RKO (cell line): ENCODE measurements at regions not wholly inside any gene's neighbourhood (a gene's known extent, or its start where the extent isn't known, plus 50 kb on each side); places are given as distances from the start of the nearest gene placed in this dataset.
A peak's percentile ranks its signal among the peaks of the same experiment; 100 is the strongest.
"Not testable (repeated sequence)": the region's sequence is repeated elsewhere in the genome, so short reads cannot be mapped to it uniquely, and the experiment has no call there.

Experiments
- DNase-seq: peaks from one replicate; pipeline ENCODE4 v3.0.0-alpha.2; 2016; ENCODE audit warnings: low spot score

DNA sequence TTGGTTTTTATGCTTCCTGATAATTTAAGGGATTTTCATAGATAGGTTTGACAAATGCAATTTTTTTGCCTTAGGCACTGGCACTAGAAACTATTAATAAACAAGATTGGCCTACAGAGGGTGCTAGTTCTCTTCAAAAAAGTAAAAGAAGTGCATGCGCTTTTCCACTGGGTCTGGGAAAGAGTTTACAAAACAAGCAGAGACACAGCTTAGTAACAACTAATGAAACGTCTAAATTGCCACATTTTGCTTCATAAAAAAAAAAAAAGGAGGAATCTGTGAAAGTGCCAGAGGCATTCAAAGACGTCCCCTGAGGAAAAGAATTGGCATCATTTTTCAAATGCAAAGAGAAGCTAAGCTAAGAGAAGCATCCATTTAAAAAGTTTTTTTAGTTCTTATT lies 58.3 kb upstream of the EEA1 start:
- peak; percentile 83 for DNase-seq

DNA sequence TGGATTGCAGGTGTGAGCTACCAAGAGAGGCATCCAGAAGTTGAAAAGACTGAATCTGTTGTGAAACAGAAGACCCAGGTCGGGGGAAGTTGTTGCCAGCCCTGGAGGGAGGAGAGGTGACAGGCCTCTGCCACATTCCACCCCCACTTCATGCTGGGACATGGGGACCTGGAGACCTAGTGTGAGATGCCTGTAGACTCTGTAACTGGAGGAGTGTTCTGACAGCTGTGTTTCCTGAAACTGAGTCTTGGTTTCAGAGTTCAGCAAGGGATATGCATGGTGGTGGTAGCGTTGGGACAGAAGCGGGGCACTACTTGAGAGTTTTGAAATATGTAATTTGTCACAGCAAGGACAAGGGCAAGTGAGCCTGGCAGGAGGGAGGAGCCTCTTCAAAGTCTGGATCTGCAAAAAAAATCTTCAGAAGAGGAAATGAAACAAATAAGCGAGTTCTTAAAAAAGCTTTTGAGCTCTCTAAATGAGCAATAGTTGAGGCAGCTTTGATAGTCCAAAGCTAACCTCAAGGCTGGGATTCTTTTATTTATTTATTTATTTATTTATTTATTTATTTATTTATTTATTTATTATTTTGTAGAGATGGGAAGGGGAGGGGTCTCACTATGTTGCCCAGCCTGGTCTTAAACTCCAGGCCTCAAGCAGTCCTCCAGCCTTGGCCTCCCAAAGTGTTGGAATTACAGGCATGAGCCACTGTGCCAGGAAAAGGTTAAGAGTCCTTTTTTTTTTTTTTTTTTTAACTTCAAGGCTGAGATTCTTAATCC lies 58.9 kb upstream of the EEA1 start:
- no peak for DNase-seq

DNA sequence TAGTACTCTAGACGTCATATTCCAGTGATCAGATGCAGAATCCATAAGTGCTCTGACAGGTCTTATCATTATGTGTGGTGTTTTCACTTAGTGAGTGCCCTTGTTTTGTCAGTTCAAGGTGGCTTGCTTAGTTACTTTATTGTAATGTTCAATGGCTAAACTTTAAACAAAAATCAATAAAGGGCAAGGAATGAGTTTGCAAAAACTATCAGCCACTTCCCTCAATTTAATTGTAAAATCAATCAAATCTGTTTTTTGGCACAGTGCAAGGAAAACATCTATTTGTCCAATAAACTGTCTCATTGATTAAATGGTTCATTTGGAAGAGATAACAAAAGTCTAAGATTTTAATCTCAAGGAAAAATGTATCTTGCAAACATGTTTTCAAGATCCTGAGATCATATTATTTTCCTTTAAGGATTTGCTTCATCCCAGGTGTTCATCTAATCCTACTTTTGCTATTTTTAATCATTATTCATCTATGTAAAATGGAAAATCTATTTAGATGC lies 59.6 kb upstream of the EEA1 start:
- no peak for DNase-seq

DNA sequence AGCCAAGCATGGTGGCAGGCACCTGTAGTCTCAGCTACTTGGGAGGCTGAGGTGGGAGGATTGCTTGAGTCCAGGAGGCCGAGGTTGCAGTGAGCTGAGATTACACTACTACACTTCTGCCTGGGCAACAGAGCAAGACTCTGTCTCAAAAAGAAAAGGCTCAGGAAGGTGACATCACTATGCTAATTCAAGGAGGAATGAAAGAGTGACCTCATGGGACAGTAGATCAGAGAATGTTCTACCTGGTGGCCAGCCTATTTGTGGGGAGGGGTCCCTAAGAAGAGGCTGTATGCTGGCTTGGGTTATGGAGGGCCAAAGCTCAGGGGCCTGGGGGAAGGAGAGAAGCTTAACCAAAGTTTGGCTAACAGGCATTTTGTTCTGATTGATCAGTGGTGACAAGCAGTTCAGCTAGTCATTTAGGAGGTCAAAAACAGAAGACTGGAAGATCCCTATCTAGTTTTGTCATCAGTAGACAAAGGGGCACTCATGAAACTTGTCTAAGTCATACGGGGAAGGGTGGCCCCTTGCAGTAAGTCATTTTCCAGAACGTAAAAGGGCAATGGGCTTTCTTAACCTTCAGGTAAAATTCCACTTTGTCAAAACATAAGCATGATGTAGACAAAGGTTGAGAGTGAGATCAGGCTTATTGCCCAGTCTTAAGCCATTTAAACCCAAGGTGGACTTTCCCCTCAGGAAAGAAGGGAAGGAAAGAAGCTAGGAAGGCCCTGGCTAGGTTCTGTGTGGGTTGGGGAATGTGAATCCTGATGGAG lies 60.8 kb upstream of the EEA1 start:
- no peak for DNase-seq

DNA sequence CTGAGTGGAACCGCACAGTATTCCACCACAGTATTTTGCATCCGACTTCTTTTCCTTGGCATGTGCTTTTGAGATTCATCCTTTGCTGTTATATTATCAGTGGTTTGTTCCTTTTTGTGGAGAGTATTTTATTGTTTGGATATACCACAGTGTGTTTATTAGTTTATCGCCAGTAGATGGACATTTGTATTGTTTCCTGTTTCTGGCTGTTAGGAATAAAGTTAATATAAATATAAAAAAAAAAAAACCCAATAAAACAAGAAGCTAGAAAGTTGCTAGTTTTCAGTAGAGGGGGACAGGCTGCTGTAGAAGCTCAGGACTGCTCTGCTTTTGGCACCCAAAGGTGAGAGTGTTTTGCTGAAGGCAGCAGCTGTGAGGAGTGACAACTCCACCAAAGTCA lies 62.0 kb upstream of the EEA1 start:
- DNase-seq: no peak

DNA sequence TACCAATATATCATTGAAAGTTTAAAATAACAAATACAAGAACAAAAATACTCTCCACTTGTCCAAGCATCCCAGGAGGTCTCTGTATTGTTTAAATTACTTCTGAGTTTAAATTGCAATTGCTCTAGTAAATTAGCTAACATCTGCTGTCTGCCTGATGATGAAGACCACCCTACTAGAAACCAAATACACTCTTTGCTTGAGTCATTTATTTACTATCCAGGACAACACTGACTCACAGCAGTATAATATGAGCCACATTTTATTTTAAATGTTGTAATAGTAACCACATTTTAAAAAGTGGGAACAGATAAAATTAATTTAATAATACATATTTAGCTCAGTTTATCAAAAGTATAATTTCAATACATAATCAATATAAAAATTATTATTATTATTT lies 62.9 kb upstream of the EEA1 start:
- no peak for DNase-seq

DNA sequence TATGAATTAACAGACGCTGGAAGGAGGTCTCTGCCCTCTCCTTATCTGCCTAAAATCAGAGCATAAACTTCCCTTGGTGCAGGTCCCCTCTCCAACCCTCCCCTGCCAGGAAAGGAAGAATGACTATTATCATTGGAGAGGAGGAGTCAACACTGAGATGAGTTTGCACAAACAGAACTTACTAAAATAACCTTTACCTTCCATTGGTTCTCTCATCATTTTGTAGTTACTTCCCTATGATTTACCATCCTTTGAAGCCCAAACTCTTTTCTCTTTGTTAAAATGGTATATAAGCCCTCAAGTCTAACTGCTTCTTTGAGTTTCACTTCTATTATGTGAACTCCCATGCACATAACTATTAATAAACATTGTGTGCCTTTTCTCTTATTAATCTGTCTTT lies 64.2 kb upstream of the EEA1 start:
- no peak for DNase-seq

DNA sequence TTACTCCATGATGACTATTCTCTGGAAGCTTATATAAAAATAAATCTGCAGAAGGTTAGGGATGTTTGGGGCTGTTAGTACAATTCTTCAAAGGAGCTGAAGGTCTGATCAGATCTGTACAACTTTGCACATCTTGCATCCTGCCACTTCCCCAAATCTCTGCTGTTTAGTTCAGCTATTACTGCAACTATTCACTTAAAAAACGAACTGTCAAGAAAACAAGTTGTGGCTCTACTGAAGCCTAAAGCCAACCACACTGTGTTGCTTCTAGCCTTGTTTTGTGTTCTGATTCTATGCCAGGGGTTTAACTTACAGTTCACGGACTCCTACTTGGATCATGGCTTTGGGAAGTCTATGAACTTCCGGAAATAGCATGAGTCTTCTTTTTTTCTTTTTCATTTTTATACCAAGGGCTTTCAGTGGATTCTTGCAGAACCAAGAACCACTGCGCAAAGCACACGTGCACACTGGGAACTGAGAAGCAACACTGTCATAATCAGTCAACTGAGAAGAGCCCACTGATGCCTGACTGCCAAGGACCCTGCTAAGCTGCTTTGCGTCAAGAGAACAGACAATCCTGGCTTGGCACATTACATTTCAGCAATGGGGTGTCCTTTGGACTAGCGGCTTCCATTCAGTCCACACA lies 66.3 kb upstream of the EEA1 start:
- DNase-seq: no peak

DNA sequence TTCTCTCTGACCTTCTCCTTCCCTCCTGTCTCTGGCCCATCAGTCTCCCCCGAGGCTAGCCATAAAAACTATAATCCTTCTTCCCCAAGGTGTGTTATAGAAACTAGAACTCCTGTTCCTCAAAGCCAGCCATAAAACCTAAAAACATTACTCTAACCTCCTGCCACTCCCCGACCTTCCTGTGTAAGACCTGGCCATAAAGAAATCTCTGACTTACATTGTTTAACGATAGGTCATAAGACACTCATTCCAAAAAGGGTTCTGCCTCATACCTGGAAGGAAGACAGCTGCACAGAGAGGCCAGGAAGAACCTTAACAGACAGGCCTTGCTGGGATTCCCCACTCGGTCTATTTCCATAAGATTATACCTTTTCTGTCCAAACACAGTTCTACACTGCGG lies 70.9 kb upstream of the EEA1 start:
- DNase-seq: no peak

DNA sequence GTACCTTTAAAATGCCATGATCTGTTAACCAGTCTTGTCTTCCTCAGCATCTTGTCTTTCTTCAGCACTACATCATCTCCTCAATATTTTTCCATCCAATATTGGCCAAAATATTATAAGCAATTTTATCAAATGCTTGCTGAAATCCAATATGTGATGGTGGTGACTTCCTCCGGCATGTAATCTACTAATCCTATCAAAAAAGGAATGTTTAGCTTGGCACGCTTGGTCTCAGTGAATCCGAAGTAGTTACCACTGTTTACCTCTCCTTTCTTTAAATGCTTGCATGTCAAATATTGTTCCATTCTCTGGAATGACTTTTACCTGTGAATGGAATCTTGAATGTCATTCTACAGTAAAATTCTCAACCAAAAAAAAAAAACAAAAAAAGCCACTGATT lies 72.3 kb upstream of the EEA1 start:
- DNase-seq: no peak

DNA sequence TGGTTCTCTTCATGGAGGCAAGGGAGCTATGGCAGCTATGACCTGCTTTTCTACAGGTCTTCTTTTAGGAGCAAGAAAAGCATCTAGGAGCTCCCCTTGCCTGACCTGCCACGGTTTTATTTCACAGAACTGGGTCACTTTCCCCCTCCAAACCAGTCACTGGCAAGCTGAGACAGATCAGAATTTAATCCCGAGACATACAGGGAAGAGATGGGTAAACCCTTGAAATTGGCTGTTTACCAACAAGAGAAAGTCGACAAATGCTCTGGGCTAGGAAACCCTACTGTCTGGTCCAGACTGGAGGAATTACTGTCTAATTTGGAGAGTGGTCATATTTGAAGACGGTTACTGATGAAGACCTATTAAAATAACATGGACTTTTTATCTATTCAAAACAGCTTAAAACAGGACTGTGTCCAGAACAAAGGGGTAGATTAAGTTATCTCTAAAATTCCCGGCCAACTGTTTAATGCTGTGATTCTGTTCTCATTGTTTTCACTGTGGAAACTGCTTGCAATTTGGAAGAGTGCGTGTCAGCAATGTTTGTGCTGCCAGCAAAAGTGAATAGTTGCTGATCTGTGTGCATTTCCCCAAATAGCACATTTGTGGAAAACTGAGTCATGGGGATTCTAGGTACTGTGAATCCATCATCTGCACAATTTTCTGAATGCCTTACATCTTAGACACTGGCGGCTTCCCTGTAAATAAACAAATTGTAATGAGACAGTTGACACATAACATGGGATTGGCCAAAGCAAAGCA lies 73.4 kb upstream of the EEA1 start:
- no peak for DNase-seq

DNA sequence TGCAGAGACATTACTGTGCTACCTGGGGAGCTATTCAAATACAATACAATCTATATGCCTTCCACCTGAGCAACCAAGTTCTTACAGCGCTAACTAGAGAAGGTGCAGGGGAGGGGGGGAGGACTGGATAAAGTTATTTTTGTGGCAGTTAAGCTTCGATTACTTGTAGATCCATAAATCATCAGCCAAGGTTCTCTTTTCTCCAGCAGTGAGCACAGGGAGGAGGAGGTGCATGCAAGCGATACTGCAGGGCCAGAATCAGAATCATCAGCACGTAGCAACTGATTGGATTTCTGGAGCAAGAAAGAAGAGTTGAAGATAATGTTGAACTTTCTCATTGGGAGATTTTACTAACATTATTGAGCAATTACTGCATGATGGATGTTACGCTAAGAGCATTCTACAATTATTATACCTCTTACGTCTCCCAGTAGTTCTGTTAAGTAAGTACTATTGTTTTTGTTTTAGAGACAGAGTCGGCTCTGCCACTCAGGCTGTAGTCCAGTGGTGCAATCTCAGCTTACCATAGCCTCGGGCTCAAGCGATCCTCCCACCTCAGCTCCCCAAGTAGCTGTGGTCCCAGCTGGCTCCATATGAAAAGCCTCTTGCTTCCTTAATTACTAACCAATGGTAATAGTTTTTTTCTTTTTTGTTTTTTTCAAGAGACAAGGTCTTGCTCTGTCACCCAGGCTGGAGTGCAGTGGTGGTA lies 74.6 kb upstream of the EEA1 start:
- DNase-seq: no peak

DNA sequence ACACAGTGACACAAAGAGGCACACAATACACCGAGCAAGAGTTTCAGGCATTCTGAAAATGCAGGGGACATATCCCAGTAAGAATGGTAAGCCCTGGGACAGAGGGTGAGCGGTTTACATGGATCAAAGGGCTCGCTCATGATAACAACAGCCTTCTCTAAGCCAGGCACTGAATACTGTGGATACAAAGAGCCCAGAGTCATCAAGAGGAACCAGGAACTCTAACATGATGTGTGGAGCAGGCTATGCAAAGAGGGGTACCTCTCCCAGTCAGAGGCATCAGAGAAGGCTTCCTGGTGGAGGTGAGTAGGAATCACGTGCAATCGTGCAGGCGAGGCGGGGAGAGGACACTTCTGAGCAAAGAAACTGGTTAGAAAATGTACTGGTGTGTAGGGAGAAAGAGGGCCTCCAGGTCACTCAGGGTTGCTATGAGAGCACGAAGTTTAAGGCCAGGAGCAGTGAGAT lies 76.9 kb upstream of the EEA1 start:
- DNase-seq: no peak

DNA sequence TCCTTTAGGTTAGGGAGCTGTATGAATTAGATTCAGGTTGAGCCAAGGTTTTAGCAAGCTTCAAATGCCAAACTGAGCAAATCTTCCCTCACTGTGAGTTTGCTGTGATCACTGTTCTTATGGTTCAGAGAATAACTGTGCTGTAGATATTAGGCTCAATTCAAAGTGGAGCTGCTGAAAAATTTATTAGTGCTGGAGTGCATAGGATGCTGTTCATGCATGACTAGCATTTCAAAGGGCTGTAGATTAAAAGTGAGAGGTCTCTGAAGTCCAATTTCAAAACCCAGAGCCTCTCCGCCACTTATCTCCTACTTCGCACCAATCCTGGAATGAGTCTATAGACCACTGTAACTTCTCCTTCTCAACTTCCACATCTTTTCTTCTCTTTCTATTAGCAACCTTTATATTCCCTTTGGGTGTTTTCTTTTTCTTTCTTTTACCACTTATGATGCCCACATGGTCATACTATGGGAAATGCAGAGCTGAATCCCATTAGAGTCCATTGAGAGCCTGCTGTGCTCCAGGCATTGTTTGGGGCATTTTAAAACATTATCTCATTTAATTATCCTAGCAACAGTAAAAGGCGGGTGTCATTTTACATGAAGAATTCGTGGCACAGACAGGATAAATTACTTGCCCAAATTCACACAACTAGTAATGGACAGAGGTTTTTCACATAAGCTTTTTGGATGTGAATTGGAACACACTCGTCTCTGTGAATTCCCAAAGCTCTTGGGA lies 77.5 kb upstream of the EEA1 start:
- no peak for DNase-seq

DNA sequence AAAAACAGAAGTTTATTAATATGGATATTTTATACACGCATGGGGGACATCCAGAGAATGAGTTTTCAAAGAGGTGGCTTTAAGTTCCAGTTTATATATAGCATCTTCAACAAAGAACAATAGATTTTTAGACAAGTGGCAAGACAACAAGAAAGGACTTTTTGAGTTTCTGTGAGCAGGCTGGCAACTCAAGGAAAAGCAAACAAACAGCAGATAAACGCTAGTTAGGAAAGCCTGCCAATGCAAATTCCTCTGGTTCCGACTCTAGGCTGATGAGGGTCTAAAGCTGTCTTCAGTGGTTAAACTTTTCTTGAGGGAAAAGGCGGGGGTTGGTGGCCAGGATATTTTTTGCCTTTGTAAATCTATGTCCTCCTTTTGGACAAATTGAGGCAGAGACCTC lies 78.4 kb upstream of the EEA1 start:
- DNase-seq: no peak

DNA sequence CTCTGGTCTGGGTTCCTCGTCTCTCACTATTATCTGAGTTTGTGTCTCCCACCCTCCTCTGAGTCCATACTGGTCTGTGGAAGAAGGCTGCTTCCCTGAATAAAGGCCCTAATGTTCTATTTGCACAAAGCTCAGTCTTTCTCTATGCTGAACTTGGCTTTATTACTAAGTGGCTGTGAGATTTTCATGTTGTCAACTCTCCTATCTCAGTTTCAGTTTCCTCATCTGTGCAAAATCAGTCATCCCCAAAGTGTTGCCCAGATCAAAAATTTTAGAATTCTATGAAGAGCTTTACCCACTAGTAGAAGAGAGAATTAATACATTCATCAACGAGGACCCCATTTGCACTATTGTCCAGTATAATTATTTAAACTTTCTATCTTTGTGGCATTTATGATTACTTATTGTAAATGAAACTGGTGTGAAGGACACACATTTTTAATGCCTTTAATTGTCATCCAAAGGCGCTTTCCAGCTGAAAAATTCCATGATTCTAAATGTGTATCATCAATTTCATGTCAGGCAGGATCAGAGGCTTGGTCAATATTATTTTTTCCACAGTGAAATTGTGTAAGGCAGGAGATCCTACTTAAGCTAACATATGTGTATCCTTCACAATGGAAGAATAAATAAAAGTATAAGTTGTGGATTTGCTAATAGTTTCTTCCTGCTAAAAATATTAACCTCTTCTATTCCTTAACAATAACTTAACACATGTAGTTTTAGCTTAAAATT lies 79.1 kb upstream of the EEA1 start:
- no peak for DNase-seq

DNA sequence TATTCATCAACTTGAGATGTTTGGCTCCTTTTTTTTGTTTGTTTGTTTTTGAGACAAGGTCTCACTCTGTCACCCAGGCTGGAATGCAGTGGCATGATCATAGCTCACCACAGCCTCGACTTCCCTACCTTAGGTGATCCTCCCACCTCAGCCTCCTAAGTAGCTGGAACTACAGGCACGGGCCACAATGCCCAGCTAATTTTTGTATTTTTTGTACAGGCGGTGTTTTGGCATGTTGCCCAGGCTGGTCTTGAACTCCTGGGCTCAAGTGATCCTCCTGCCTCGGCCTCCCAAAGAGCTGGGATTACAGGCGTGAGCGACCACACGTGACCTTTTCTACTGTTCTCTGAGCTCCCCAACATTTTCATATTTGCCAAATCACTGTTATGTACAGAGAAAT lies 79.8 kb upstream of the EEA1 start:
- DNase-seq: not testable (repeated sequence)

DNA sequence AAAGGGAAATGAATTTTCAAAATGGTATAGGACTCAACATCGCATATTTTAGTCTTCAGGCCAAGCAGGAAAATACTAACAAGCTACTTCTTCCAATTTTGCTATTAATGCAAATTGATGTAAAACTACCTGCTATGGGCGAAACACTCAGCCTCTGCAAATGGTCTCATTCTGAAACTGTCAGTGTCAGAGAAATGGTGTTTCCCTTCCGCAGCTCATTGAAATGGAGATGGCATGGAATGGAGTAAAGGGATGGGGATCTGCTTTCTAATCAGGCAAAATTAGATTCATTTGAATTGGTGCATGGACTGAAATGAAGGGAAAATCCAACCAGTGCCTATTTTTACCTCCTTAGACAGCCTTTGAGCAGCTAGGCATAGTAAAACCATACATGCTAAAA lies 80.4 kb upstream of the EEA1 start:
- DNase-seq: no peak

DNA sequence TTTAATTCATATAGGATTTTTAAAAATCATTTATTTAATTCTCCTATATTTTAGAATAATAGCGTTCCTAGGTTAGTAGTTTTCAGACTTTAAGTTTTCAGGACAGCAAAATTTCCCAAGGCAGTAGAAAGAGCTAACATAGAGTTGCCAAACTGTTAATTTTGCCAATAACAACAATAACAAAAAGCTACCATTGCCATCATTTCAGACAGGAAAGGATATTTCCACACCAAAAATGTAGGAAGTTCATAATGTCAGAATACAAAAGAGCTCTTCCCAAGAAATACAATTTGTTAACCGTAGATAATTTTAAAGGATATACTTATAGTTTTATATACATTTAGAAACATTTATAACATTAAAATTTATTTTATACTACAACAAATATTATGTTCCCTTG lies 81.4 kb upstream of the EEA1 start:
- DNase-seq: no peak

DNA sequence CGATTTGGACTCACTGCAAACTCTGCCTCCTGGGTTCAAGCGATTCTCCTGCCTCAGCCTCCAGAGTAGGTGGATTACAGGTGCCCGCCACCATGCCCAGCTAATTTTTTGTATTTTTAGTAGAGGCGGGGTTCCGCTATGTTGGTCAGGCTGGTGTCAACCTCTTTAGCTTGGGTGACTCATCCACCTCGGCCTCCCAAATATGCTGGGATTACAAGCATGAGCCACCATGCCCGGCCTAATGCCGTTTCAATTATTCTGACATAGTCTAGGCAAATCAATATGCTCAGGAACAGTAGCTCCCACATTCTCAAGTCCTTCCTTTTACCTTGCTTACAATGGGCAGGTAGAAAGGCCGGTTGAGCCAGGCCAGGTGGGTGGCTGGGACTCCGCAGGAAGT lies 82.0 kb upstream of the EEA1 start:
- DNase-seq: peak; percentile 9
